ENCODE measurements at regions not wholly inside any gene's neighbourhood (a gene's known extent, or its start where the extent isn't known, plus 50 kb on each side); places are given as distances from the start of the nearest gene placed in this dataset.
"Not testable (repeated sequence)": the region's sequence is repeated elsewhere in the genome, so short reads cannot be mapped to it uniquely, and the experiment has no call there.

DNA sequence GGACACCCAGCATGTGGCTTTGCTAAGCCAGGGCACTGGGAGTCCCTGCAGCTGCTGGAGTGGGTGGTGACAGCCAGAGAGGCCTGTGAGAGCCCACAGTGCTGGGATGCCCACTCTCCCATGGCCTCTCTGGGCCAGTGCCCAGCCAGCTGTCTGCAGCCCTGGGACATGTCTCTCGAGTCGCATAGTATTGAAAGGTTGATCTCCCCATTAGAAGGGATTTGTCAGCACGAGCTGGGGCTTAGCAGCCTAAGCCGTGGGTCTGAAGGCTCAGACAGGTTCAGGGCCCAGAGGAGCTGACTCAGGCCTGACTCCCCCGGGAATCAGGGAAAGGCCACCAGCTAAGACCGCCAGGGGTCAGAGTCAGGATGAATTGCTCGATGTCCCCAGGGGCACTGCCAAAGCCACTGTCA, 53.5 kb downstream of the FOXD2 start:
- DNase-seq = no peak
- intact Hi-C loops (cut with DNase I) = no loop called here

DNA sequence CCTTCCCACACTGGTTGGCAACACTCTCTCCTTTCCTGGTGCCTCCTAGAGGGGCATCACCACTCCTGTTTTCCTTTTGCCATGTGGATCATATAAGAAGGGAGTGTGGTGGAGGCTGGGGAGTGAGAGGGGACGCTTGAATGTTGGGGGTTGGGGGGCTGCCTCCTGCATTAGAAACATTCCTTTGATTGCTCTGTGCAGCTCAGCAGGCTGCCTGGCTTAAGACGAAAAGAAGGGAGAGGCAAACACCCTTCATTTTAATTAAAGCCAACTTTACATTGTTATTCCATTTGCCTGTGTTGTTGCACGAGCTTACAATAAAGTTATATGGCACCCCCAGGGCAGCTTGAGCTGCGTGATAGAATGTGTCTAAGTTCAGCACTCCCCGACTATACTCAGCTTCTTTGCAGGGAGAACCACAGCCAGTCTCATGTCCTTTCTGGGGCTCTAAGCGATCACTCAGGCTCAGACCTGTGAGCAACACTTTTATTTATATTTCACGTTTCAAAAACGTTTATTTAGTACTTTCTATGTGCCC, 57.4 kb downstream of the FOXD2 start:
- DNase-seq = no peak
- intact Hi-C loops (cut with DNase I) = no loop called here

DNA sequence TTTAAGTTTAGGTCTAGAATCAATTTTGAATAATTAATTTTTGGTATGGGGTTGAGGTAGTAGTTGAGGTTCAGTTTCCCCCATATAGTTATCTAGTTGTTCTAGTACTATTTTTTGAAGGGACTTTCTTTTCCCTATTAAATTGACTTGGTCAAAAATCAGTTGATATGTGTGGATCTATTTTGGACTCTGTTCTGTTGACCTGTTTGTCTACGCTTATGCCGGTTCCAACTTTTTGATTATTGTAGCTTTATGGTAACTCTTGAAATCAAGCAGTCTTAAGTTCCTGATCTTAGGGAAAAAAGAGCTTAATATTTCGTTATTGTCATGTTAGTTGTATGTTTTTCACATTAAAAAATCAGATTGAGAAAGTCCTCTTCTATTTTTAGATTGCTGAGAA, 60.7 kb downstream of the FOXD2 start:
- intact Hi-C loops (cut with DNase I) = no loop called here

DNA sequence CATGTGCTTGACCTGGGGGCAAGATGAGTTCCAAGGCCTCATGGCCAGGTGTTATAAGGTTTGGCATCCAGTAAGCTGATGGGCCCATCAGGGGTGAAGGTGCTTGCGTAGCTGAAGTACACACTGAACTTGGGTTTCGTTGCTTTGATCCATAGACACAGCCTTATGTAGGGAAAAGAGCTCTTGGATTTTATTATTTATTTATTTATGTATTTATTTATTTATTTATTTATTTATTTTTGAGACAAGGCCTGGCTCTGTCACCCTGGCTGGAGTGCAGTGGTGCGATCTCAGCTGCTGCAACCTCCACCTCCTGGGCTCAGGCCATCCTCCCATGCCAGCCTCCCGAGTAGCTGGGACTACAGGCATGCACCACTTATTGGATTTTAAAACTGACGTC, 63.2 kb downstream of the FOXD2 start:
- no peak for DNase-seq
- intact Hi-C loops (cut with DNase I) = no loop called here

More for the DNA sequence above, 60.7 kb downstream of the FOXD2 start:
- no peak for DNase-seq

DNA sequence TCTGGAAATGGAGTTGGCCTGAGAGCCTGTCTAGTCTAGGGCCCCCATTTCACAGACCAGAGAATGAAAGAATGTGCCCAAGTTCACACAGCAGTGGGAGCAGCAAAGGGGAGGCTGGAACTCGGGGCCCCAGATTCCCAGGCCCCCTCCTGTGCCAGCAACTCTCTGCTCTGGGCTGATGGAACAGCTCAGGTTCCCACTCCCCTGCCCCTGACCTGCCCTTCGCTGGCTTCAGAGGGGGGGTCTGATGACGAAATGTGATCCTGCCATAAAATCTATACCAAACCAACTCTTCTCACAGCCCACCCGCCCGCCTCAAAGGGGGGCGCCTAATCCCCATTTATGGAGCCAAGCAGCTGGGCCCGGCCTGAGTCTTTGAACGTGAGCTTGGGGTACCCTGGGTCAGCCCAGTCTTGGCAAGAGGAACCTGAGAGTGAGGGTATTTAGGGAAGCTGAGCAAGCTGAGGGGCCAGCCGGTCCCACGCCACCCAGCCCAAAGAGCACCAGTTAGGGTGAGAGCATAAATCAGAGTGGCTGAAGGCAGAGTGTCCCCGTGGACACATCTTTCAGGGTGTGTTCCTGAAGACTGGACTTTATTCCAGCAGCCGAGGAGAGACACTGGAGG, 65.0 kb downstream of the FOXD2 start:
- intact Hi-C loops (cut with DNase I) = no loop called here
- DNase-seq = no peak

DNA sequence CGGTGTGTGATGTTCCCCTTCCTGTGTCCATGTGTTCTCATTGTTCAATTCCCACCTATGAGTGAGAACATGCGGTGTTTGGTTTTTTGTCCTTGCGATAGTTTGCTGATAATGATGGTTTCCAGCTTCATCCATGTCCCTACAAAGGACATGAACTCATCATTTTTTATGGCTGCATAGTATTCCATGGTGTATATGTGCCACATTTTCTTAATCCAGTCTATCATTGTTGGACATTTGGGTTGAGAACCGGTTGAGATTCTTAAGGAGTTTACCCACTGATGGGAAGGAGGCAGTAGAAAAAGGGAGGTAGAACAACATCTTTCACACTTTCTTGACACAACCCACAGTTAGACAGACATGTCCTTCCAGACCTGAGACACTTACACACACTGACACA, 67.0 kb downstream of the FOXD2 start:
- intact Hi-C loops (cut with DNase I); DNase-seq: not testable (repeated sequence)

DNA sequence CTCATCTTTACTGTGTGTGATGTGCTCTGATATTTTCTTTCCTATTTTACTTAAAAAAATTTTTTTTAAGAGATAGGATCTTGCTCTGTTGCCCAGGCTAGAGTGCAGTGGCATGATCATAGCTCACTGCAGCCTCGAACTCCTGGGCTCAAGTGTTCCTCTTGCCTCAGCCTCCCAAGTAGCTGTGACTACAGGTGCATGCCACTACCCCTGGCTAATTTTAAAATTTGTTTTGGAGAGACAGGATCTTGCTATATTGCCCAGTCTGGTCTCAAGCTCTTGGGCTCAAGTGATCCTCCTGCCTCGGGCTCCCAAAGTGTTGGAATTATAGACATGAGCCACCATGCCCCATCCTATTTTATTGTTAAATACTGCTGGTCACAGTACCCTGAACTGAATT, 67.4 kb downstream of the FOXD2 start:
- intact Hi-C loops (cut with DNase I) = no loop called here
- DNase-seq = no peak

DNA sequence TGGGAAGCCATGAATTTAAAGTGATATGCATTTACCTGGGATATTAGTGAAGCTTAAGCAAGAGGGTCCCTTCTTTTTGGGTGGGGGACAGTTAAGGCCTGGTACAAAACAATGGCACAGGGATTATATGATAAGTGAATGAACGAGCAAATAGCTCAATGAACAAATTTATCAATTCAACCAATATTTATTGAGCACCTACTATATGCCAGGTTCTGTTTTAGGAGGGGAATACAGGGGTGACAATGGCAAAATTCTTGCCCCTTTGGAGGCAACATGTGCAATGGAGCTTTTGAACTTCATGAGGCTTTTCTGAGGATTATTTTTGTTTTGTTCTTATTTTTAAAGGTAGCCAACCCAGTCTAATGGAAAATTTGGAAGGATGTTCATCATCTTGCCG, 68.2 kb downstream of the FOXD2 start:
- intact Hi-C loops (cut with DNase I) = no loop called here
- no peak for DNase-seq

DNA sequence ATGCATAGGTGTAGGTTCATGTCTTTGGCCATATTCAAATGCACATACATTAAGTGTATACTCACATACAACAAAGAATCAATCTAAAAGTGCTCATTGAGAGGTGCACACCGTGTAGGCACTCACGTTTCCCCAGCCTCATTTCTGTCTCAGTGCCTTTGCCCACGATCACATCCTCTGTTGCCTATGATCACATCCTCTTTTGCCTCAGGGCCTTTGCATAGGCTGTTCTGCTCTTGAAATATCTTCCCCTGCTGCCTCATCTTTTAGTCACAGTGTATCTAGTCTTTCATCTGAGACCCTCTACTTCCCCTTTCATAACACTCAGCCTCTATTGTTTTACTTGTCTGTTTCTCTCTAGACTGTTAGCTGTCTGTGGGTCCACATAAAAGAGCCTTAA, 69.3 kb downstream of the FOXD2 start:
- DNase-seq = no peak
- intact Hi-C loops (cut with DNase I) = no loop called here

DNA sequence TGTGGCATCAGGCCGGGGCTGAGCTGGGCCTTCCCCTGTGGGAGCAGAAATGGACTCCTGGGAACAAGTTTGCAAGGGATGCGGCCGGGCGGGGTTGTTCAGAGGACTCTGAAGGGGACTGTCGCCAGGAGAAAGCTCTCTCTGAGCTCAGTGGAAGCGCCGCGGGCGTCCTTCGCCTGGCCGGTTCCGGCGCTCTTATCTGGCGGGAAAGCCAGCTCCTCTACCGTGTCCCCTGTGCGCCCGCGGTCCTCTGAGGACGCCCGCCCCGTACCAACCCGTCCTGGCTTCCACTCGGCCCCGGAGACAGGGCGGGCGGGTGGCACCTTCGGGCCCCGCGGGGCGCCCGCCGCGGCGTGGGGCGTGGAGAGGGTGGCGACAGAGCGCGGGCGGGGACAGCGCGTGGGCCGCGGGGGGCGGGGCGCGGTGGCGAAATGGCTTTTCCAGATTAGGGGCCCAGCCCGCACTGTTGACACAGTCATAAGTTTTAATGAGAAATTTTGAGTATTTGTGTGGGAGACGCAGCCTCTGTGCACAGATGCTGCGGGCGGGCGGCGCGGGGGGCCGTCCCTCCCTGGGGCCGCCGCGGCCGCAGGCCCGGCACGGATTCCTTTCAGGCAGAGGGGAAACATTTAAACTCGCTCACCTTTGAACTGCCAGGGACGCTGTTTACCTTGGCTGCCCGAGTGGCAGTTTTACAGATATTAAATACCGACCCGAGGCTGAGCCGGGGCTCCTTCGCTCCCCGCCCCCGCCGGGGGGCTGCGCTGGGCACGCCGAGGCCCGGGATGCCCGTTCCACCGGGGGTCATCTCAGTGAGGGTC, 70.2 kb downstream of the FOXD2 start:
- DNase-seq = peak in 9 of 42 donors; percentile 8 to 43 (median 16)
- intact Hi-C loops (cut with DNase I) = no loop called here

DNA sequence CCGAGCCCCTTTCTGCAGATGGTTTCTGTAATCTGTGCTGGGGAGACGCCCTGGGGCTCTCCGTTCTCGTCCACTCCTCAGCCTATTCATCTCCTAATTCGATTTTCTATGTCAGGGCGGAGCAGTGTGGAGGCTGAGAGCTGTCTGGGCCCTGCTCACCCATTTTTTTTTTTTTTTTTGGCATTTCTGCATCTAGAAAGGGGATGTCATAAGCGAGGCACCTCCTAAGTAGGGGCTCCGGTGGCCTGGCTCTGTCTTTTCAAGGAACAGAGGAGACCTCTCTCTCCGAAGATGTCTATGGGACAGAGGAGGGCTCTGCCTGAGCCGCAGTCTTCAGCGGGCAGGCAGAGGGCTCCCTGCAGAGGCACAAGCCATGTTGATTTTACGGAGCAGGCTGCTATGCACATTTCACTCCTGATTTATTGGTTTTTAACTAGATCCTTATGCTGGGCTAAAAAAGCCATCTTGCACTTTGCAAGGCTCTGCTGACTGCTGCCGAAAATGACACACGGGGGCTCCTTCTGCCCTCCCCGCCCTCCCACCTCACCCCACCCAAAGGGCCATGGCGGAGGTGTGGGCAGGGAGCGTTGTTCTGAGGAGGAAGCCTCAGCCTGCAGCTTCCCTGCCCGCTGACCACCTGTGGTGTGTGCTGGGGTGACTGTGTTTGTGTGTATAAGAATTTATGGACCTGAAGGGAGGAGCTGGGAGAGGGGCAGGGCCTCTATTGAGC, 71.0 kb downstream of the FOXD2 start:
- DNase-seq = peak in 1 of 42 donors; percentile 27
- intact Hi-C loops (cut with DNase I) = no loop called here

DNA sequence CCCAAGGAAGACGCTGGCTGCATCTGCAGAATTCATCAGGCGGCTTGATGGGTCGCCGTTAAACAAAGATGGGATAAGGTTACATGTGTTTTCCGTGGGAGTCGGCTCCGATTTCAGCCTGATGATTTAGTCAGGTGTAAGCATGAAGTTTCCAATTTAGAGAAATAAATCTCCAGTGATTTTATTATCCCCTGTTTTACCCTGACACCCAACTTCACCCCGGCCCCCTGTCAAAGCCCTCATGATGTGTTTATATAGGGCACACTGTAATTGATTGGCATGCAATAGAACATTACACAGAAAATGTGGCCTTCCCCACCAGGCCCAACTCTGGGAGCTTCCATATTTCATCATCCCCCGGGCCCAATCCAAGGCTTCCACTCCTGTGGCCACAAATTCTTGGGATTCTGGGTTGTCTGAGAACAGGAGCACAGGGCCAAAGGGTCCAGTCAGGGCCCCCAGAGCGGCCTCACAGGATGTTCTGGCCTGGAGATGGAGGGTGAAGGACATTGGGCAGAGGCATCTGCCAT, 72.5 kb downstream of the FOXD2 start:
- intact Hi-C loops (cut with DNase I) = no loop called here
- no peak for DNase-seq

DNA sequence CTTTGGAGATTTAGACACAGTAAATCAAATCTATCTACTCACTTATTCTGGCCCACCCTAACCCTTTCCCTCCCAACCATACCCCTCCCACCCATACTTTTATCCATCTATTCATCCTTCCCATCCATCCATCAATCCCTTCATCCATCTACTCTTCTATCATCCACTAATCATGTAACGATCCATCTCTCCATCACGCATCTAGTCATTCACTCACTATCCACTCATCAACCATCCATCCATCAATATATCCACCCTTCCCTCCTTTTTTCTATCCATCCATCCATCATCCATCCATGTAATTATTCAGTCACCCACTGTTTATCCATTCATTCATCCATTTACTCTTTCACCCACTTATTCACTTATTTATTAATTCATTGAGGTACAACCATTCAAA, 74.0 kb downstream of the FOXD2 start:
- DNase-seq = no peak
- intact Hi-C loops (cut with DNase I) = no loop called here

DNA sequence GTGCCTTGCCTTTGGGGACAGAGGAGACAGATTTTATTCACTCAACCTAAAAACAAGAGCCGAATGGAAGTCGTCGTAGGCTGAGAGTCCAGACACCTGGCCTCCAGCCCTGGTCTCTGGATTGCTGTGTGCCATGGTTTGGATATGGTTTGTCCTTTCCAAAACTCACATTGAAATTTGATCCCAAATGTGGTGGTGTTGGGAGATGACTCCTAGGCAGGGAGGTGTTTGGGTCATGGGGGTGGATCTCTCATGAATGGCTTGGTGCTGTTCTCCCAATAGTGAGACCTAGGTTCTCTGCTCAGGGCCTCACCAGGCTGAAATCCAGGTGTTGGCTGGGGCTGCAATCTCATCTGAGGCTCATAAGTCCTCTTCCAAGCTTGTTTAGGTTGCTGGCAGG, 75.5 kb downstream of the FOXD2 start:
- no peak for DNase-seq
- intact Hi-C loops (cut with DNase I) = no loop called here

DNA sequence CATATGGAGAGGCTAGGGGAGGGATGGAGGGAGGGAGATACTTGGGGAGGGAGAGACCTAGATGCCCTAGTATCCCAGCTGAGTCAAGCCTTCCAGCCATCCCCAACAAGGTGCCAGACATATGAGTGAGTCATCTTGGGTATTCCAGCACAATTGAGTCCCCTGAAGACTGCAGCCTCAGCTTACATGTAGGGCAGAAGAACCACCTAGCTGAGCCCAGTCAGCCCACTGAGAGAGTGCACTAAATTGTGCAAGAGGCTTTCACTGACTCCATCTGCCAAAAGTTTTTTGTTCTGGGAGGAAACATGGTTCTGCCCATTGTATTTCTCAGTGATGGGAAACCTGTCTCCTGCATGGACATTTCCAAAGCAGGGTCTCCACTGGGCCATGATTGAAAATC, 76.4 kb downstream of the FOXD2 start:
- intact Hi-C loops (cut with DNase I) = no loop called here
- no peak for DNase-seq

DNA sequence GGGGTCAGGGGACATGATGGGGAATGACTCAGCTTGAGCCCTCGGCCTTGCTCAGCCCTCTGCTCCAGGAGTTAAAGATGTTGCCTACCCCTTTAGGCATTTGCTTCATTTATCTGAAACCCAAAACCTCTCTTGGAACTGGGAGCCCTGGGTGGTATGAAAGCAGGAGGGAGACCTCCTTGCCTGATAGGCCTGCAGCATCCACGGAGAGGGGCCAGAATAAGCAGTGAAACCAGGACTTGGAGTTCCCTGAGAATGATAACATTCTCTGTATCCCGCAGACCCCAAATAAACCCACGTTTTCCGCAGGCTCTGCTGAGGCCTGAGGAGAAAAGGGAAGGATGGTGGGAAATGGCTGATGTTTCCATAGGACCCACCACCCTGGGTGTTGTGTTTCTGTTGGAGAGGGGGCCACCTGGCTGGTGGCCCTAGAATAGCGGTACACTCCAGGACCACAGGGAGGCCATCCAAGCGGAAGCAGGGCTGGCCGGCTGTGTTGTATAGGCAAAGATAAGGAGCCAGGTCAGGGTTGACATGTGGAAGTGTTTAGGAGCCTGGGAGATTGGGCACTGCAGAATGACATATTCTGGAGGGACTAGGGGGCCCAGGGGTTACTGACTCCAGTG, 77.4 kb downstream of the FOXD2 start:
- intact Hi-C loops (cut with DNase I) = no loop called here

DNA sequence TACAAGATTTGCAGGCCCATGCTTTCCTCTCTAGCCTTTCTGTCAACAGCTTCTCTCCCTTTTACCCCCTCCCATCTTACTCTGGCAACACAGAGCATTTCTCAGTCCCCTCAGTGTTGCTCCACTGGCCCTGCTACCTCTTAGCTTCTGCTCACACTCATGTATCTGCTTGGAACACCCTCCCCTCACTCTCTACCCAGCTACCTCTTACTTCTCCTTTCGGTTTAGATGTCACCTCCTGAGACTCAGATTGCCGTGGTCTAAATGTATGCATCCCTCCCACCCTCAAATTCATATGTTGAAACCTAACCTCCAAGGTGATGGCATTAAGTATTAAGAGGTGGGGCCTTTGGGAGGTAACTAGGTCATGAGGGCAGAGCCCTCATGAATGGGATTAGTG, 80.1 kb downstream of the FOXD2 start:
- no peak for DNase-seq
- intact Hi-C loops (cut with DNase I) = no loop called here

More for the DNA sequence above, 77.4 kb downstream of the FOXD2 start:
- DNase-seq = no peak

DNA sequence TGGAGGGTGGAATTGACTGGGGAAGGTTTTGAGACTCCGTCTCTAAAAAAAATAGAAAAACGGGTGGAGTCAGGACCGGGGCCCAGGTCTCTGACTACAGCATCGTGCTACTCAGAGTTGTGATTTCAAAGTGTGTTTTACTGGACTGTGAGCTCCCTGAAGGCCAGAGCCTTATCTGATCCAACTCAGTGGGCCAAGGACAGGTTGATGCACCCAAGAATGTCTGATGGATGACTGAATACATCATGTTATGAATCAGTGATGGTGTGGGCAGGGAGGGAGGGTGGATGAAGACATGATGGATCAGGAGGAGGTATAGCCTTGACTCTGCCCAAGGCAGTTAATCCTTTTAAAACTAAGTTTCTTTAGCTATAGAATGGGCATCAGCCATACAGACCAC, 81.6 kb downstream of the FOXD2 start:
- intact Hi-C loops (cut with DNase I) = no loop called here
- no peak for DNase-seq

DNA sequence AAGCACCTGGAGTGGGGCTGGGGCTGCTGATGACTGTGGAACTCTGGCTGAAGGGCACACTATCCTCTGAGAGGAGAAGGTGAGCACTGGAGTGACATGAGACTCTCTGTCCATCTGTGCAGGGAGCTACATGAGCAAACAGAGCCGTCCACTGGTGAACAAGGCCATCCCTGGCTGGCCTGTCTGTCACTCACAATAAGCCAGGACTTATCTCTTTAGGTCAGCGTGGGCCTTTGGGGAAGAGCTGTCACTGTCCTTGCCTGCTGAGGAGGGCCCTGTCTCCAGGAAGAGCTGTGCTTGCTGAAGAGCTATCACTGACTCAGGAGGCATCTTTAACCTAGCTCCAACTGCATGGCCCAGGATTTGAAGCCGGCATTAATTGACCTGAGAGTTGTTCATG, 82.1 kb downstream of the FOXD2 start:
- no peak for DNase-seq
- intact Hi-C loops (cut with DNase I) = no loop called here
